Ovary (tissue), 7 donors: ENCODE measurements at regions not wholly inside any gene's neighbourhood (a gene's known extent, or its start where the extent isn't known, plus 50 kb on each side); places are given as distances from the start of the nearest gene placed in this dataset.

Experiments used
- DNase-seq, 5 donors: peaks; one replicate each; pipeline ENCODE4 v3.0.0-alpha.2; 2019 to 2020
- H3K27ac ChIP-seq, 2 donors: fragments of 200-600 bp; one replicate each; pipeline versions ENCODE4 v1.5.1 to v1.8.0; 2019 to 2022
- H3K27me3 ChIP-seq: fragments of 200-600 bp; one replicate; pipeline ENCODE4 v1.8.0; 2022
- H3K36me3 ChIP-seq: fragments of 200-600 bp; sonication (generic); one replicate; pipeline ENCODE4 v1.5.1; 2019
- H3K4me1 ChIP-seq: one replicate; pipeline ENCODE4 v1.8.1; 2013; ENCODE audit warnings: mild to moderate bottlenecking, moderate library complexity; ENCODE audit not compliant: insufficient read depth
- H3K4me3 ChIP-seq: fragments of 200-600 bp; sonication (generic); one replicate; pipeline ENCODE4 v1.5.1; 2017
- H3K9me3 ChIP-seq, 2 donors: fragments of 200-600 bp in 1 of 2; sonication (generic) in 1 of 2; one replicate each; pipeline versions ENCODE4 v1.5.1 to v1.8.1; 2013 to 2019; ENCODE audit warnings: mild to moderate bottlenecking in 1 of 2, moderate library complexity in 1 of 2
- CTCF ChIP-seq, 3 donors: fragments of 450-650 bp in 2 of 3; fragments of 200-600 bp in 1 of 3; IDR thresholded peaks; one replicate each; pipeline versions ENCODE4 v1.5.1 to v1.8.0; 2016 to 2022; ENCODE audit warnings: antibody characterized with exemption in 3 of 3, mild to moderate bottlenecking in 1 of 3
- EP300 ChIP-seq: sonication (generic); formaldehyde crosslinking; IDR thresholded peaks from one replicate; pipeline ENCODE4 v1.6.1; 2017; ENCODE audit warnings: antibody characterized with exemption
- POLR2A ChIP-seq: fragments of 450-650 bp; IDR thresholded peaks from one replicate; pipeline ENCODE4 v1.6.1; 2017; ENCODE audit warnings: antibody characterized with exemption, mild to moderate bottlenecking, moderate library complexity
- WGBS, 3 donors: extraction: QIAGEN DNeasy Blood & Tissue Kit in 1 of 3; methylation state at CpG; one replicate each; pipeline versions ENCODE4 v1.1.5 to v1.1.7; 2013 to 2017; 5-methylcytosine and 5-hydroxymethylcytosine counted together
- intact Hi-C, 4 donors: fragments of 100-400 bp; cut with DNase I; formaldehyde crosslinking; loops; one replicate each; pipeline versions ENCODE4 v1.11.0 to v1.15.1; 2022 to 2023
- donor health status: DM: no; HTN: no; CAD: no; lungs with moderate emphysema.
- donor health status: DM: no; HTN: no; CAD: no.
- donor health status: Bipolar disorder and iron deficiency.
- donor health status: DM: no; HTN: no; CAD: no.
- donor health status: DM: yes; HTN: yes; CAD: no.

GRCh38 chr11:42521994-42522393 lies 789.8 kb upstream of the API5 start:
- intact Hi-C loops, result no loop called here
- Histone ChIP-seq H3K4me3 (no peak overlapping the region), H3K4me1 (no peaks in the 10 kb centered on the region), H3K36me3 (no peaks in the 10 kb centered on the region), H3K27me3 (no peaks in the 10 kb centered on the region), H3K9me3 (no peaks in the 10 kb centered on the region), H3K27ac (no peak overlapping the region)
- TF ChIP-seq EP300 (no peak), CTCF (IDR thresholded peaks at IDR 0.05) (no peak), POLR2A (no peak)
- DNase-seq, result no peak
- 71 to 81% (median 80%) methylated on average over 4 of the region's 4 CpGs for WGBS, 3 donors

- TF ChIP-seq EP300, result no peak
- no peak for TF ChIP-seq POLR2A
- TF ChIP-seq CTCF (IDR thresholded peaks at IDR 0.05), result no peak
- no peak overlapping the region for H3K27ac ChIP-seq
- no peak overlapping the region for H3K4me3 ChIP-seq
- no peaks in the 10 kb centered on the region for H3K4me1 ChIP-seq
- intact Hi-C loops, result no loop called here
- 8 to 13% (median 12%) methylated on average over 7 of the region's 7 CpGs for WGBS, 3 donors
- H3K36me3 ChIP-seq, result no peaks in the 10 kb centered on the region
- H3K27me3 ChIP-seq, result no peaks in the 10 kb centered on the region
- DNase-seq, result peak in 2 of 5 donors; percentile 19 to 26
- no peaks in the 10 kb centered on the region for H3K9me3 ChIP-seq
Measured at GRCh38 chr11:42524534-42525227, 787.1 kb upstream of the API5 start.

GRCh38 chr11:42526426-42526825 lies 785.4 kb upstream of the API5 start:
- Histone ChIP-seq H3K9me3 (no peaks in the 10 kb centered on the region), H3K27me3 (no peaks in the 10 kb centered on the region), H3K27ac (no peak overlapping the region), H3K4me3 (no peak overlapping the region), H3K36me3 (no peaks in the 10 kb centered on the region), H3K4me1 (no peaks in the 10 kb centered on the region)
- no peak for DNase-seq
- 72 to 82% (median 72%) methylated on average over 4 of the region's 4 CpGs for WGBS, 3 donors
- TF ChIP-seq EP300 (no peak), POLR2A (no peak), CTCF (IDR thresholded peaks at IDR 0.05) (no peak)
- intact Hi-C loops, result no loop called here

GRCh38 chr11:42528471-42528870 lies 783.3 kb upstream of the API5 start:
- TF ChIP-seq EP300, result no peak
- no peak for TF ChIP-seq POLR2A
- no peak for TF ChIP-seq CTCF (IDR thresholded peaks at IDR 0.05)
- no peaks in the 10 kb centered on the region for H3K4me1 ChIP-seq
- 65 to 79% (median 70%) methylated on average over 2 of the region's 2 CpGs for WGBS, 3 donors
- intact Hi-C loops, result no loop called here
- no peaks in the 10 kb centered on the region for H3K9me3 ChIP-seq
- H3K27ac ChIP-seq, result no peak overlapping the region
- no peaks in the 10 kb centered on the region for H3K27me3 ChIP-seq
- H3K36me3 ChIP-seq, result no peaks in the 10 kb centered on the region
- DNase-seq, result no peak
- H3K4me3 ChIP-seq, result no peak overlapping the region
